ENCODE measurements at regions not wholly inside any gene's neighbourhood (a gene's known extent, or its start where the extent isn't known, plus 50 kb on each side); places are given as distances from the start of the nearest gene placed in this dataset.

DNA sequence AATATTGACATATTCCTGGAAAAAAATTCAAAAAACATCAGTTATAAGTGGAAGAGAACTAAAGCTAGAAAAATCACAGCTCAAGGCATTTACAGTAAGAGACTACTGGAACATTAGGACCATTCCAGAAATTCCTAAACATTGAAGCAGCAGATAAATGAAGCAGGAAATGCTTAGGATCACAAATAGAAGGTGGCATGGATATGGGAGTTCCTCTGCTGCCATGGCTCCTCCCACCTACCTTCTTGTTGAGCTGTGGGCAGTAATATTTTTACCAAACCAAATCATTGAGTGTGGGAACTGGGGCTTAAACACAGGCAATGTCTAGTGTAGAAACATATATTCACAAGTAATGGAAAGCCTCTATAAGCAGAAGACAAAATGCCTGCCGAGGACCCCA, 292.8 kb downstream of the ANKRD7 start:
- Histone ChIP-seq H3K27ac (ENCODE audit: low read depth, low read length) (no peak overlapping the region), H3K9me3 (ENCODE audit: control insufficient read depth, insufficient read depth, low read length) (no peaks in the 10 kb centered on the region), H3K9me2 (replicated peaks; ENCODE audit: control insufficient read depth, low read length) (no peaks in the 10 kb centered on the region), H3K4me3 (ENCODE audit: low read length) (no peak overlapping the region), H3K36me3 (ENCODE audit: control insufficient read depth, low read length) (no peaks in the 10 kb centered on the region), H3K4me1 (ENCODE audit: control insufficient read depth, low read length) (no peaks in the 10 kb centered on the region), H3K79me2 (ENCODE audit: control insufficient read depth, low read length) (no peaks in the 10 kb centered on the region), H4K20me1 (ENCODE audit: control insufficient read depth, insufficient read depth, low read depth, low read length) (no peaks in the 10 kb centered on the region), H3K27me3 (ENCODE audit: control insufficient read depth, low read length) (no peaks in the 10 kb centered on the region), H3F3A (ENCODE audit: control insufficient read depth, insufficient read depth) (no peaks in the 10 kb centered on the region), H3K4me2 (ENCODE audit: low read length) (no peak overlapping the region)
- TF ChIP-seq EZH2phosphoT487 (IDR thresholded peaks at IDR 0.05; ENCODE audit: borderline replicate concordance, low read length) = no peak
- TF ChIP-seq, protein P1, sequence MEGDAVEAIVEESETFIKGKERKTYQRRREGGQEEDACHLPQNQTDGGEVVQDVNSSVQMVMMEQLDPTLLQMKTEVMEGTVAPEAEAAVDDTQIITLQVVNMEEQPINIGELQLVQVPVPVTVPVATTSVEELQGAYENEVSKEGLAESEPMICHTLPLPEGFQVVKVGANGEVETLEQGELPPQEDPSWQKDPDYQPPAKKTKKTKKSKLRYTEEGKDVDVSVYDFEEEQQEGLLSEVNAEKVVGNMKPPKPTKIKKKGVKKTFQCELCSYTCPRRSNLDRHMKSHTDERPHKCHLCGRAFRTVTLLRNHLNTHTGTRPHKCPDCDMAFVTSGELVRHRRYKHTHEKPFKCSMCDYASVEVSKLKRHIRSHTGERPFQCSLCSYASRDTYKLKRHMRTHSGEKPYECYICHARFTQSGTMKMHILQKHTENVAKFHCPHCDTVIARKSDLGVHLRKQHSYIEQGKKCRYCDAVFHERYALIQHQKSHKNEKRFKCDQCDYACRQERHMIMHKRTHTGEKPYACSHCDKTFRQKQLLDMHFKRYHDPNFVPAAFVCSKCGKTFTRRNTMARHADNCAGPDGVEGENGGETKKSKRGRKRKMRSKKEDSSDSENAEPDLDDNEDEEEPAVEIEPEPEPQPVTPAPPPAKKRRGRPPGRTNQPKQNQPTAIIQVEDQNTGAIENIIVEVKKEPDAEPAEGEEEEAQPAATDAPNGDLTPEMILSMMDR (IDR thresholded peaks at IDR 0.05; ENCODE audit: low read depth, low read length, poor library complexity, severe bottlenecking) = no peak

DNA sequence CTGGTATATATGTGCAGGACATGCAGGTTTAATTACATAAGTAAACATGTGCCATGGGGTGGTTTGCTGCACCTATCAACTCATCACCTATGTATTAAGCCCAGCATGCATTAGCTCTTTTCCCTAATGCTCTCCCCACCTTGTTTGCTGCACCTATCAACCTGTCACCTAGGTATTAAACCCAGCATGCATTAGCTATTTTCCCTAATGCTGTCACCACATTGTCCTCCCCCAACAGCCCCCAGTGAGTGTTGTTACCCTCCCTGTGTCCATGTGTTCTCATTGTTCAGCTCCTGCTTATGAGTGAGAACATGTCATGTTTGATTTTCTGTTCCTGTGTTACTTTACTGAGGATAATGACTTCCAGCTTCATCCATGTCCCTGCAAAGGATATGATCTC, 300.5 kb downstream of the ANKRD7 start:
- H3F3A ChIP-seq (ENCODE audit: control insufficient read depth, insufficient read depth) = no peaks in the 10 kb centered on the region
- no peaks in the 10 kb centered on the region for H3K4me1 ChIP-seq (ENCODE audit: control insufficient read depth, low read length)
- no peak overlapping the region for H3K4me3 ChIP-seq (ENCODE audit: low read length)
- no peaks in the 10 kb centered on the region for H3K27me3 ChIP-seq (ENCODE audit: control insufficient read depth, low read length)
- no peak for TF ChIP-seq EZH2phosphoT487 (IDR thresholded peaks at IDR 0.05; ENCODE audit: borderline replicate concordance, low read length)
- TF ChIP-seq, protein P1 (IDR thresholded peaks at IDR 0.05; ENCODE audit: low read depth, low read length, poor library complexity, severe bottlenecking) = no peak
- no peaks in the 10 kb centered on the region for H4K20me1 ChIP-seq (ENCODE audit: control insufficient read depth, insufficient read depth, low read depth, low read length)
- no peaks in the 10 kb centered on the region for H3K9me2 ChIP-seq (replicated peaks; ENCODE audit: control insufficient read depth, low read length)
- H3K36me3 ChIP-seq (ENCODE audit: control insufficient read depth, low read length) = no peaks in the 10 kb centered on the region
- no peak overlapping the region for H3K4me2 ChIP-seq (ENCODE audit: low read length)
- H3K27ac ChIP-seq (ENCODE audit: low read depth, low read length) = no peak overlapping the region
- no peaks in the 10 kb centered on the region for H3K79me2 ChIP-seq (ENCODE audit: control insufficient read depth, low read length)
- H3K9me3 ChIP-seq (ENCODE audit: control insufficient read depth, insufficient read depth, low read length) = no peaks in the 10 kb centered on the region

DNA sequence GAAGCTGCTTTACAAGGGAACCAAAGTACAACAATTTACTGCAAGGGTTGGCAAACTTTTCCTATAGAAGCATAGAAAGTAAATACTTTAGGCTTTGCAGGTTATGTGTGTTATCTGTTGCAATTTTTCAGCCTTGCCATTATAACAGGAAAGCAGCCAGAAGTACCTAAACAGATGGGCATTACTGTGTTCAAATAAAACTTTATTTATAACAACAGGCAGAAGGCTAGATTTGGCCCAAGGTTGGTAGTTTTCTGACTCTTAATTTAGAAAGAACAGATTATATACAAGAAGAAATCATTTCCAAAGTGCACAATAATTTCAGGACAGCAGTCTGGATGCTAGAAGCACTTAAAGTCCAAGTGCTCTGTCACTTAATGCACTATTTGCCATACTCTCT, 307.1 kb downstream of the ANKRD7 start:
- Histone ChIP-seq H4K20me1 (ENCODE audit: control insufficient read depth, insufficient read depth, low read depth, low read length) (no peaks in the 10 kb centered on the region), H3F3A (ENCODE audit: control insufficient read depth, insufficient read depth) (no peaks in the 10 kb centered on the region), H3K4me2 (ENCODE audit: low read length) (no peak overlapping the region), H3K9me2 (replicated peaks; ENCODE audit: control insufficient read depth, low read length) (no peaks in the 10 kb centered on the region), H3K27me3 (ENCODE audit: control insufficient read depth, low read length) (no peaks in the 10 kb centered on the region), H3K9me3 (ENCODE audit: control insufficient read depth, insufficient read depth, low read length) (no peaks in the 10 kb centered on the region), H3K36me3 (ENCODE audit: control insufficient read depth, low read length) (no peaks in the 10 kb centered on the region), H3K4me1 (ENCODE audit: control insufficient read depth, low read length) (no peaks in the 10 kb centered on the region), H3K79me2 (ENCODE audit: control insufficient read depth, low read length) (no peaks in the 10 kb centered on the region), H3K4me3 (ENCODE audit: low read length) (no peak overlapping the region), H3K27ac (ENCODE audit: low read depth, low read length) (no peak overlapping the region)
- TF ChIP-seq EZH2phosphoT487 (IDR thresholded peaks at IDR 0.05; ENCODE audit: borderline replicate concordance, low read length) = no peak
- TF ChIP-seq, protein P1 (IDR thresholded peaks at IDR 0.05; ENCODE audit: low read depth, low read length, poor library complexity, severe bottlenecking) = no peak

DNA sequence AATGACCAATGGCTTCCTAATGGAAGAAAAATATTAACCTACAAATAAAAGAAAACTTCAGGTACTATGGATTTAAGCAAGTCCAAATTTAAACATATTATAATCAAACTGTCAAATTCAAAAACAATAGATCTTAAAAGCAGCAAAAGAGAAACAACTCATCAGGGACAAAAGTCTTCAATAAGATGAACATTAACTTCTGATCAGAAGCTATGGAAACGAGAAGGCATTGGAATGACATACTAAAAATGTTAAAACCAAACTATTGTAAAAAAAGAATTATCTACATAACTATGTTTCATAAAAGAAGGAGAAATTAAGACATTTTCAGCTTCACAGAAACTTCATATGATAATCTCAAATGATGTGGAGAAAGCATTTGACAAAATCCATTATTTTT, 334.7 kb downstream of the ANKRD7 start:
- no peaks in the 10 kb centered on the region for H3K4me1 ChIP-seq (ENCODE audit: control insufficient read depth, low read length)
- H3K79me2 ChIP-seq (ENCODE audit: control insufficient read depth, low read length) = no peaks in the 10 kb centered on the region
- H3K27me3 ChIP-seq (ENCODE audit: control insufficient read depth, low read length) = no peaks in the 10 kb centered on the region
- H3K36me3 ChIP-seq (ENCODE audit: control insufficient read depth, low read length) = no peaks in the 10 kb centered on the region
- no peaks in the 10 kb centered on the region for H3F3A ChIP-seq (ENCODE audit: control insufficient read depth, insufficient read depth)
- H3K4me2 ChIP-seq (ENCODE audit: low read length) = no peak overlapping the region
- TF ChIP-seq, protein P1 (IDR thresholded peaks at IDR 0.05; ENCODE audit: low read depth, low read length, poor library complexity, severe bottlenecking) = no peak
- no peak for TF ChIP-seq EZH2phosphoT487 (IDR thresholded peaks at IDR 0.05; ENCODE audit: borderline replicate concordance, low read length)
- H4K20me1 ChIP-seq (ENCODE audit: control insufficient read depth, insufficient read depth, low read depth, low read length) = no peaks in the 10 kb centered on the region
- H3K9me2 ChIP-seq (replicated peaks; ENCODE audit: control insufficient read depth, low read length) = no peaks in the 10 kb centered on the region
- H3K4me3 ChIP-seq (ENCODE audit: low read length) = no peak overlapping the region
- no peak overlapping the region for H3K27ac ChIP-seq (ENCODE audit: low read depth, low read length)
- H3K9me3 ChIP-seq (ENCODE audit: control insufficient read depth, insufficient read depth, low read length) = no peaks in the 10 kb centered on the region

All from DOHH2 (cell line).